Skin epidermis (tissue), 12 donors: ENCODE measurements at regions not wholly inside any gene's neighbourhood (a gene's known extent, or its start where the extent isn't known, plus 50 kb on each side); places are given as distances from the start of the nearest gene placed in this dataset.
A peak's percentile ranks its signal among the peaks of the same experiment; 100 is the strongest.
"Not testable (repeated sequence)": the region's sequence is repeated elsewhere in the genome, so short reads cannot be mapped to it uniquely, and the experiment has no call there.

Experiments used
- H3K27ac ChIP-seq, 21 experiments: fragments of 200-600 bp; sonication (generic) in 11 of 21; one replicate each; pipeline ENCODE4 v1.5.0; 2020; ENCODE audit warnings: mild to moderate bottlenecking in 3 of 21, inconsistent platforms in 2 of 21, moderate library complexity in 2 of 21
- H3K4me3 ChIP-seq, 7 experiments: fragments of 200-600 bp; sonication (generic) in 2 of 7; one replicate each; pipeline ENCODE4 v1.5.0; 2020; ENCODE audit warnings: inconsistent platforms in 2 of 7, mild to moderate bottlenecking in 2 of 7, moderate library complexity in 1 of 7

DNA sequence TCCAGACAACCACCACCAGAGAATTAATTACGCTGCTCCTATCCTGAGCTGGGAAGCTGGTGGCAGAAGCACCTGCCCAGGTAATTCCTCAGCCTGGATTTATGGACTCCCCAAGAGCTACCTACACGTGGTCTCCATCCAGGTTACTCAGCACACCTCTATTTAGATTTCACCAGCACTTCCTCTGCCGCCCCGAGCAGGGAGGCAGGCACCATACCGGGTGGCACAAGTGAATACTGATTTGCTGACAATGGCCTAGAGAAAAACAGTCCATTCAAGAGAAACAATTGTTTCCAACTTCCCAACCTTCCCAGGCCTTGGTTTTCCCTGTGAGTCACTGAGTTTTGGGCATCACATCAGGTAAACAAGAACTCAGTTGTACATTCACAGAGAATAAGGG lies 134.3 kb downstream of the MATN1 start:
- Histone ChIP-seq H3K27ac (no peak overlapping the region), H3K4me3 (no peak overlapping the region)

DNA sequence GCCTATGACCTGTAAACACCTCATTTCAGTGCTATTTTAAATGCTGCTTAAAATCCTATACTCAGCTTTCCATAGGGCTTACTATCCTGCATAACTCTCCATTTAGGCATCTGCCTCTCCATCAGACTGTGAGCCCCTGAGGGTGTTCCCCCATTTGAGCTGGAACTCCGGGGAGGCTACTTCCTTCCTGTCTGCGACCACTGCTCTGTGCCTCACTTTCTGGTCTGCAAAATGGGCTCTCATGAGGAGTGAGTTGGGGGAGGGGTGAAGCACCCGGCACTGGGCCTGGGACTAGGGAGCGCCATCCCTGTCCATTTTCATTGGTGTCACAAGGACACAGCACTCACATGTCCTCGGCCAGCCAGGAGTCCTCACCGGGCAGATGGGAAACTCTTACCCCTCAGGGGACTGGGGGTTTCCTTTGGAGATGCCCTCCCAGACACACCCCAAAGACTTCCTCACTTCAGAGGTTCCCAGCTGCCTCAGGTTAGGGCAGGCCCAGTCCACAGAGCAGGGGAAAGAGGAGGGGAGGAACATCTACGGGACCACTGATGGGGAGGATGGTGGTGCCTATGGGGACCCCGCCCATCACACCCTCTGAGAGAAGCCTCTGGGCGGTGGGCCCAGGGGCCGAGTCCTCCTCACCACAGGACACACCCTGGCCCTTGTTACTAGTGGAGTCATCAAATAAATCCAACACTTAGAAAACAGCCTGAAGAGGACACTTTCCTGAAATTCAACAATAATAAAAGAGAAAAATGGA lies 134.9 kb downstream of the MATN1 start:
- Histone ChIP-seq H3K4me3 (no peak overlapping the region), H3K27ac (no peak overlapping the region)

DNA sequence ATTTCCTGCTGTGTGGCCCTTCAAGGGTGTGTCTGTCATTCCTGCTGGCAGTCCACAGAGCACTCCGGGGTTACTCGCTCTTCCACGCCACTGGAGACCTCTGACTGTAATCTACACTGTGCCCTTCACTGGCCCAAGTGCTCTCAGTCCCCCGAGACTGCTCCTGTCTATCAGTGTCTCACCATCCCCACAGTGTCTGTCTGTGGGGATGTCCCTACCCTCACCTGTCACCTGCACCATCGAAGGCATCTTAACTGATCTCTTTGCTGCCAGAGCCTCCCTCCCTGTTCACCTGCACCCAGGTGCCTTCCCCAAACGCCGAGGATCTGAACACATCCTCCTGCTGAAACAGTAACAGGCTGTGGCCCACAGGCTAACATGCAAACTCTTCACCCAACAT lies 136.7 kb downstream of the MATN1 start:
- no peak overlapping the region for H3K4me3 ChIP-seq
- H3K27ac ChIP-seq, result no peak overlapping the region

DNA sequence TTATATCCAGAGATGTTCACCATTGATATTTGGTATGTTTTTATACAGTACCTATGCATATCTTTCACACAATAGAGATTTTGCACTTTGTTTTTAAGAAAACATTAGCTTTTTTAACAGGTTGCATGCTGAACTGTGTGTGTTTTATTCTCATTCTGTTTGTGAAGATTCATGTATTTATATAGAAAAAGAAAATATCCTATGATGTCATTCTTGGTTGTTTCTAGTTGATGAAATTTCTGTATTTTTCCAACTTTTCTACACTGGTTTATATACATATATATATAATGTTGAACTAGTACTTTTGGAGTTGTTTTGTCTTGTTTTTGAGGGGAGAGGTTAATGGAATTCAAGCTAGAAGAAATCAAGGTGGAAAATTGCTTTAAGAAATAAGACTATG lies 143.8 kb downstream of the MATN1 start:
- Histone ChIP-seq H3K4me3 (no peak overlapping the region), H3K27ac (no peak overlapping the region)

DNA sequence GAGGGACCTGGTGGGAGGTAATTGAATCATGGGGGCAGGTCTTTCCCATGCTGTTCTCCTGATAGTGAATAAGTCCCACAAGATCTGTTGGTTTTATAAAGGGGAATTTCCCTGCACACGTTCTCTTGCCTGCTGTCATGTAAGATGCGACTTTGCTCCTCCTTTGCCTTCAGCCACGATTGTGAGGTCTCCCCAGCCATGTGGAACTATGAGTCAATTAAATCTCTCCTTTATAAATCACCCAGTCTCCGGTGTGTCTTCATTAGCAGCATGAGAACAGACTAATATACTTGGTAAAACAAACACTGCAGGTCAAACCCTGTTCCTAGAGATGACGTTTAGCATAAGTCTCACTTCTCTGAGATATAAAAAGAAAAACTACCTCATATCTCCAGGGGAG lies 148.3 kb downstream of the MATN1 start:
- H3K4me3 ChIP-seq, result no peak overlapping the region
- no peak overlapping the region for H3K27ac ChIP-seq

DNA sequence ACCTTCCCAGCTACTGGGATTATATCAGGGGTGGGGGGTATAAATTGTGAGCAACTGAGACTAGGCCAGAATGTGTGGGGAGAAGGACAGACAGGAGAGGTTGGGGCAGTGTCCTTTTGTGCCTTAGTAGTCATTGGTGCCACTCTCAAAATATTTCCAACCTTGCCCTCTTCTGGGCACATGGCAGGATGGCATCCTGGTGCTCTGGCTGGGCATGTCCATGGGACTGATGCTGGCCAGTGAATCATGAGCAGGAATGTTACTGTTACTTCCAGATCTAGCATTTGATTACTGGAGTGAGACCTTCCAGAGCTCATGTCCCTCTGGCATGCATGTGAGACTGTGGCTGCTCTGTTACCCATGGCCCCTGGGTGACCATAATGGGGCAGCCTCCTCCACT lies 151.2 kb downstream of the MATN1 start:
- Histone ChIP-seq H3K4me3 (no peak overlapping the region), H3K27ac (no peak overlapping the region)

DNA sequence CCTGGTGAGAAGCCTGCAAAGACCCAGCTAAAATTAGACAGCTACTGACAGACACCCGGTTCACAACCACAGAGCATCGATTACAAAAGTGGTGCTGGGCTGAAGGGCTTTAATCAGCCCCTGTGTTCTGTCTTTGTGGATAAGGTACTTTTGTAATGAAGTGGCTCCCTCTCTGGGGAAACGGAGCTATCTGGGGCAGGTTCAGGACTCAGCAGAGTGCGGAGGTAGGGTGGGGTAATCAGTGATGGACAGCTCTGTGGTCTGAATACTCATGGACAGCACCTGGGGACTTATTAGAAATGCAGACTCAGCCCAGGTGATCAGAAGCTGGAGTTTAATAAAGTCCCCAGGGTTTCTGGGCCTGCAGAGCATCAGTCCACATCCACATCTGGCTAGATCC lies 152.0 kb downstream of the MATN1 start:
- Histone ChIP-seq H3K27ac (no peak overlapping the region), H3K4me3 (no peak overlapping the region)

DNA sequence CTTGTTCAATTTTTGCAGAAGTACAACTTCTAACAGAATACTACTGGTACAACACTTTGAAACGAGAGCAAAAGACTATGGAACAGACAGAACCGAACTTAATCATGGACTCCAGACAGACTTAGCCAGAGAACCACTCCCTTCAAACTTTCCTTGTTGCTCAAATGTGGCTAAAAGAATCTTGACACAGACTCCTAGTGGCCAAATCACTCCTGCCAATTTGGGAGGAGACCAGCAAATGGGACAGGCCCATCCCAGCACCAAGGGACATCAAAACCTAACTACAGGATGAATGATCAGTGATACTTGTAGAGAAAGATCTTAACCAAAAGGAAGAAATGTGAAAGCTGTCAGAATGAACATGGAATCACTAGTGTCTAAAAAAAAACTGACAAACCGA lies 154.0 kb downstream of the MATN1 start:
- Histone ChIP-seq H3K27ac (no peak overlapping the region), H3K4me3 (no peak overlapping the region)

DNA sequence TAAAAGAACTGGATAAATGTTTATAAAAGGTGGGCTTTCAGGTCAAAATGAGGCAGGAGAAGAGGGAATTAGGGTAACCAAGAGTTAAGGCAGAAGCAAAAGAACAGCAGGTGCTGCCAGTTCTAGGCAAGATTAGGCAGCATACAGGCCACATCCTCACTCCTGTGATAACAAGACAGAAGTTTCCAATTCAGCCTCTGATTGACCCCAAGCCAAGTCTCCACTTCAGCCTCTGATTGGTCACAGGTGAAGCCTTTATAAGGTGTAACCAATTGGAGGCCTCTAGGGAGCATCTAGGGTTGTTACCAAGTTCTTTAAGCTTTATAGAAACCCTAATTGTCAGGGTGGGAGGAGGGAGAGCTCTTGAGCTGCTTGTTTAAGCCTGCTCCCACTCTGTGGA lies 160.8 kb downstream of the MATN1 start:
- Histone ChIP-seq H3K27ac (no peak overlapping the region), H3K4me3 (no peak overlapping the region)

DNA sequence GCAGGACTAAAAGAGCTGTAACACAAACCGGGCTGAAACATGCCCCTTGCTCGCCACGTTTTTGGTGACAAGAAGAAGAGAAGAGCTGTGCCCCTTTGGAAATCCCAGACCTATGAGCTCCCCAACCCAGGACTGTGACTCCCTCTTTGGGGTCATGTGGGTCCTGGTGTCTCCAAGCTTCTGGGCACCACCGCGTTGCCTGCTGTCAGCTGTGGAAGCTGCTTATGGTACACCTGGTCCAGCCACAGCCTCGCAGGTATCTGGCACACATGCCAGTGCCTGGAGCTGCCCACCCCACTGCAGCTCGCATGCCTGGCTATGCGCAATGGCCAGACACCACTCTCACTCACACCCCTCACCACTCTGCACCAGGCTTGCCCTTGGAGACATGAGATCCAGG lies 171.8 kb downstream of the MATN1 start:
- Histone ChIP-seq H3K4me3 (no peak overlapping the region), H3K27ac (no peak overlapping the region)

DNA sequence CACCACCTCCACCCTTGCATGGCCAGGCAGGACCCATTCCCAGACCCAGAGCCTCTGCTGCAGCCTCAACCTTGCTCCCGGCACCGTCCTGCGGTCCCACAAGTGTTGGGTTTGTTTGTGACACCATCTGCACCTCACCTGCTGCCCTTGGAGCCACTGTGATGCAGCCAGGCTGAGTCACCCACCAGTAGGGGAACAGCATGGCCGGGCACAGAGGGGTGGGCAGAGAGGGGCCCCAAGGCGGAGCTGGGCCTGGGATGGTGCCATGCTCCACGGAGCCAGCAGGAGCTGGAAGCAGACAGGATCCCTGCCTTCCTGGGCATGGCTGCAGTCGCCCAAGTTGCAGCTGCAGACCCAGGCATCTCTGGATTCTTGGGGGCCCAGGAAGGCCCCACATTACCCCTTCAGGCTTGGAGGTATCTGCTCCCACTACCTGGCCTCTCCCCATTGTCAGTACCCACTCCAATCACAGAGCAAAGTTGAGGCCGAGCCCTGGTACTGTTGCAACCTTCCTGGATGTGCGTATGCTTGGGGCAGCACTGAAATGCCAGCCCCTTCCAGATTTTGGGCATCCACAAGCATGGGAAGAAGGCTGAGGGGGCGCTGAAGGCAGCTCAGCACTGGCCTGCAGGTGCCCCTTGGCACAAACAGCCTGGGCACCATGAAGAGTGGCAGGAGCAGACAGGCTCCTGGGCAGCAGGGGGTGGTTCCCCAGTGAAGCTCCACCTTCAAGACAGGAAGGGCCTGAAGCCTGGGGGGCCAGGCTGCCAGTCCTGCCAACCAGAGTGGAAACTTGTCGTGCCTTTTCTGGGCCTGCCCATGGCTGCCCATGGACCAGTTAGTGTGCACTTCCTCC lies 172.8 kb downstream of the MATN1 start:
- no peak overlapping the region for H3K4me3 ChIP-seq
- H3K27ac ChIP-seq, result no peak overlapping the region

DNA sequence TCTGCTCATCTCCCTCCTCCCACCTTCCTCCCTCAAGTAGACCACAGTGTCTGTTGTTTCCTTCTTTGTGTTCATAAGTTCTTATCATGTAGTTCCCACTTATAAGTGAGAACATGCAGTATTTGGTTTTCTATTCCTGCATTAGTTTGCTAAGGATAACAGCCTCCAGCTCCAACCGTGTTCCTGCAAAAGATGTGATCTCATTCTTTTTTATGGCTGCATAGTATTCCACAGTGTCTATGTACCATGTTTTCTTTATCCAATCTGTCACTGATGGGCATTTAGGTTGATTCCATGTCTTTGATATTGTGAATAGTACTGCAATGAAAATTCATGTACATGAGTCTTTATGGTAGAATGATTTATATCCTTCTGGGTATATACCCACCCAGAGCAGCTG lies 173.5 kb downstream of the MATN1 start:
- not testable (repeated sequence) for H3K27ac ChIP-seq, H3K4me3 ChIP-seq

DNA sequence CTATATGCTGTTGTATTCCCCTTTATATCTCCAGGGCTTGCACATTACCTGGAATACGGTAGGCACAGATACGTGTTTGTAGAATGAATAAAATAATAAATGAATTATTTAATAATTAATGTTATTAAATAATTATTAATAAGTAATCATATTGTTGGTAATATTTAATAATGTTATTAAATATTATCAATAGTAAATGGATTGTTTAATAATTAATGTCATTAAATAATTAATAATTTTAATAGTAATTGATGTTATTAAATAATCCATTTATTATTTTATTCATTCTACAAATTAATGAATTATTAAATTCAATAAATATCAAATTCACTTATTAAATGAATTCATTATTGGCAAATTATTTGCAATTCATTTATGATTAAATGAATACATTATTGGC lies 175.1 kb downstream of the MATN1 start:
- Histone ChIP-seq H3K4me3 (no peak overlapping the region), H3K27ac (no peak overlapping the region)

DNA sequence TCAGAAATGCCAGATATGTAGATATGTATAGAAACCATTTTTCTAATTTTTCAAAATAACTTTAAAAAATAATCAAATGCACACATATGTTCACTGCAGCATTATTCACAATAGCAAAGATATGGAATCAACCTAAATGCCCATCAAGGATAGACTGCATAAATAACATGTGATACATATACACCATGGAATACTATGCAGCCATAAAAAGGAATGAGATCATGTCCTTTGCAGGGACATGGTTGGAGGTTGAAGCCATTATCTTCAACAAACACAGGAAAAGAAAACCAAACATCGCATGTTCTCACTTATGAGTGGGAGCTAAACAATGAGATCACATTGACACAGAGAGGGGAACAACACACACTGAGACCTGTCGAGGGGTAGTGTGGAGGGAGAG lies 176.1 kb downstream of the MATN1 start:
- H3K4me3 ChIP-seq, H3K27ac ChIP-seq: not testable (repeated sequence)

DNA sequence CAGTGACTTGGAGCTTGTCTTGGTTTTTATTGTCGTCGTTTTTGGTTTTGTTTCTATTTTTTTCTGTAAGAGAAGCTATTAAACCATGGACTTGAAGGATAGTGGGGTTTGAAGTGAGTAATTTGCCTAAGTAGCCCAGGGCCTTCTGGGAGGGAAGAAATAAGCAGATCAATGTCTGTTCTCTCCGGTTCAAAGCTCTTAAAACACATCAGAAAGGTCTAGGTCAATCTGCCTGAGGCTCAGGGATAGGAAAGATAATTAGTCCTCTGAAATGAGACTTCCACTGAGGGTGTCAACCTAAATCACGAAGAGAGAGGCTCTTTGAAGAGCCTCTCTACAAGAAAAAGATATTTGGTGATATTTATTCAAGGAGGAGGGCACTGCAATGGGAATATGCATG lies 178.0 kb downstream of the MATN1 start:
- Histone ChIP-seq H3K27ac (no peak overlapping the region), H3K4me3 (no peak overlapping the region)

DNA sequence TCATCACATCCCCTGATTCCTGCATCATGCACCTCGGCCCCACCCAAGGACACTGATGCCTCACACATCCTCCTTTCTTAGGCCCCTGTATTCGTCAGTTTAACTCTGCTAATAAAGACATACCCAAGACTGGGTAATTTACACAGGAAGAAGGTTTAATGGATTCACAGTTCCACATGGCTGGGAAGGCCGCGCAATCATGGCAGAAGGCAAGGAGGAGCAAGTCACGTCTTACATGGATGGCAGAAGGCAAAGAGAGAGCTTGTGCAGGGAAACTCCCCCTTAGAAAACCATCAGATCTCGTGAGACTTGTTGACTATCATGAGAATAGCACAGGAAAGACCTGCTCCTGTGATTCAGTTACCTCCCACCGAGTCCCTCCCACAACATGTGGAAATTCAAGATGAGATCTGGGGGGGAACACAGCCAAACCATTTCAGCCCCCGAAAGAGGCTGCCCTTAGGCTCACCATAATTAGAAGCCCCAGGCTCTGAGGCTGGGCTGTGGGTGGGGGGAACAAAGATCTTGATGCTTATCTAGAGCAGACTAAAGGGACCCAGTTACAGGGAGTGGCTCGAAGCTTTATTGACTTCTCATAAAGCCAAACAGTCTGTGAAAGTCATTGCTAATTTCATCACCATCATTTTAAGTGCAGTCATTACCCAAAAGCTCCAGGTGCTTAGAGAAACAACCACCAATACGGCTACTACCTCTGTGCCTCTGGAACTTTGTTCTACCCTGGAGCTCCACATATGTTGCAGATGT lies 181.5 kb downstream of the MATN1 start:
- peak overlapping the region in 1 of 21 experiments; percentile 4 for H3K27ac ChIP-seq
- H3K4me3 ChIP-seq, result no peak overlapping the region

DNA sequence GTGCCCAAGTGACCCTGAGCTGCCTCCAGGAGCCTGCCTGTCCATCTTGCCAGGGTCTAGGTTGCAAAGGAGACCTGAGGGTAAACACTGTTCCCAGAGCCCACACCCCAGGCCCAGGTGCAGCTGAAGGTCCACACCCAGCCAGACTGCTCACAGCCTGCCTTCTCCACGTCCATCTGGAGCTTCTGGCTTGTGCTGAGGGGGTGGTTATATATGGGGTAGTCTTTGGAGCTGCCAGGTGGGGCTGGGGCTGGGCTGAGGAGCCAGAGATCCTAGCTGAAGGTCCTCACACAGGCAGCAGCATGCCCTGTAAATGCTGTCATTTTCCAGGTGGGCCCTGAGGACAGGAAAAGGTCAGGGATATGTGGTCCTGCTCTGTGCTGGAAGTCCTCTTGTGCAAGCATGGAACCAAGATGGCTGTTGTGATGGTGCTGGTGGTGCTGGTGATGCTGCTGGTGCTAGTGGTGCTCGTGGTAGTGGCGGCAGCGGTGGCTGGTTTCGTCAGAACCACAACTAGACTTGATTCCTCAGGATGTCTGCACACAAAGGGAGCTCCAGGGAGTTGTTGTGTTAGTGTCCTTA lies 182.7 kb downstream of the MATN1 start:
- Histone ChIP-seq H3K4me3 (no peak overlapping the region), H3K27ac (no peak overlapping the region)

DNA sequence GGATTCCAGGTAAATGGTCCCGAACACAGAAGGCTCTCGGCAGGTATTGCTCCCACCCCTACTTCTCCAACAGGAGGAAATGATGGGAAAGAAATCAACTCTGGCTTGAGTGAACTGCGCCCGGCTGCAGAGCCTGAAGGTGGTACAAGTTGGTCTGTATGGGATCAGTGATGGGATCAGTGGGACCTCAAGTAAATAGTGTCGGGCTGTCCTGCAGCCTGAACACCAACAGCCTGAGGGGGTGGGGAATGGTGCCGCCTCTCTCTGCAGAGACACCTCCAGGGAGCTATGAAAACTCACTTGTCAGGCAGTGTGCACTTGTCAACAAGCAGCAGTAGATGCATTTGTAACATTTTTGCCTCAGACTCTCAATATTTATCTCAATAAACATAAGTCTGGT lies 183.5 kb downstream of the MATN1 start:
- no peak overlapping the region for H3K27ac ChIP-seq
- no peak overlapping the region for H3K4me3 ChIP-seq

DNA sequence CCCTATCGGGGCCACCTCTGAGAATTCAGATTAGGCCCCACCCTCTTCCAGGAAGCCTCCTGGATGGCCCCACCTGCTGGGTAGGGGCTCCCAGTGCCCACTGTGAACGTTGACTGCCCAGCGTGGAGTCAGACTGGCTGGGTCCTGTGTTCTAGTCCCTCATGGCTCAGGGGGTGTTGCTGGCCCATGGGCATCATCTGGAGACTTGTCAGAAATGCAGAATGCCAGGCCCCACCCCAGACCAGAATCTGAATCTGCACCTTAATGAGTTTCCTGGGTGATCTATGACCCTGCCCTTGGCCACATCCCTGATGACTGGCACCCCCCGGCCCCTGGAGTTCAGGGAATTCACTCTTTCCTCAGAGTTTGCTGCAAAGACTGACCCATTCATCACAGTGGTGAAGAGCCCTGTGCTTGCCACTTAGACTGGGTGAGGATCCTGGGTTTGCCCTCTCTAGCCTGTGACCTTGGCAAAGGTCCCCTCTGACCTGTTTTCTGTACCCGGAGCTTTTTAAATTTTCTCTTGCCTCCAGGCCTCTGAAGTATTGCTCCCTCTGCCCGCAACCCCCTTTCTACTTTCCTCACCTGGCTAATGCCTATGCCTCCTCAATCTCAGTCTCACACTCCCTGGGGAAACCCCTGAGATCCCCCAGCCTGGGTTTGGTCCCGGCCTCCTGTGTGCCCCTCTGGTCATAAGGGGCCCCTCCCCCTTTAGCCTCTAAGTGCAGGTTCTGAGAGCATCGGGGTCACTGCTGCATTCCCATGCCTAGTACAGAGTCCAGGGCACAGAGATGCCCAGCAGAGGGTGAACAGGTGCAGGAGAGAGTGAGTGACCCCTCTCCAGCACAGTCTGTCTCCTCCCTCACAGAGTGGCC lies 184.2 kb downstream of the MATN1 start:
- no peak overlapping the region for H3K4me3 ChIP-seq

More for the DNA sequence above, 184.2 kb downstream of the MATN1 start:
- H3K27ac ChIP-seq, result no peak overlapping the region
